ENCODE measurements at regions not wholly inside any gene's neighbourhood (a gene's known extent, or its start where the extent isn't known, plus 50 kb on each side); places are given as distances from the start of the nearest gene placed in this dataset.

GRCh38 chr5:54663866-54664265, 146.3 kb downstream of the SNX18 start:
- TF ChIP-seq POLR2AphosphoS5 (IDR thresholded peaks at IDR 0.05): peak in 2 of 3 donors; percentile 46 to 74
- no peak for TF ChIP-seq CTCF (IDR thresholded peaks at IDR 0.05)

All from stomach (tissue), 4 donors.